Urinary bladder (tissue), 3 donors: ENCODE measurements at regions not wholly inside any gene's neighbourhood (a gene's known extent, or its start where the extent isn't known, plus 50 kb on each side); places are given as distances from the start of the nearest gene placed in this dataset.

Experiments used
- DNase-seq: peaks from one replicate; pipeline ENCODE4 v3.0.0-alpha.2; 2015; ENCODE audit errors: extremely low spot score
- H3K27ac ChIP-seq: one replicate; pipeline ENCODE4 v1.5.1; 2013; ENCODE audit warnings: low read depth, mild to moderate bottlenecking, moderate library complexity
- H3K36me3 ChIP-seq: one replicate; pipeline ENCODE4 v1.6.1; 2013; ENCODE audit warnings: mild to moderate bottlenecking, moderate library complexity; ENCODE audit not compliant: insufficient read depth
- H3K4me1 ChIP-seq: one replicate; pipeline ENCODE4 v1.6.1; 2013; ENCODE audit warnings: mild to moderate bottlenecking, moderate library complexity; ENCODE audit not compliant: insufficient read depth
- H3K4me3 ChIP-seq: one replicate; pipeline ENCODE4 v1.5.1; 2013; ENCODE audit warnings: low read depth, low read length
- WGBS: extraction: QIAGEN DNeasy Blood & Tissue Kit; methylation state at CpG from one replicate; pipeline ENCODE4 v1.1.7; 2013; 5-methylcytosine and 5-hydroxymethylcytosine counted together
- donor health status: healthy with polysubstance abuse.
- donor health status: healthy.

DNA sequence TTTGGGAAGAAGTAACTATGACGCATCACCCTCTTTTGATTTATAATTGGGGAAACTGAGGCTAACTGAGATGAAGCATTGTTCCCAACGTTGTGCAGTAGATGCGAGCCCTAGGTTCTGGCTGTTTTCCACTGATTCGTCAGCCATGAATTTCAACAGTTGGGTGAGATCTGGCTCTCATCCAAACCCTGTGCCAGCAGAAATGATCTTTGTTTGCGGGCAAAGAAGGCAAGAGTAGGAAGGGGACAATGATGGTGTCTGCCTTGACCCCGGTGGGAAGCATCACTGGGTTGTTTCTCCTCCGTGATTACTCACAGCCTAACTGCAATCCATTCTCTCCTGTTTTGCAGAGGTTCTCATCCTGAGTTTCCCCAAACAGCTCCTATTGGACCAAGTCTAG lies 142.3 kb downstream of the MIS18A start:
- 87% methylated on average over 7 of the region's 7 CpGs for WGBS
- Histone ChIP-seq H3K4me3 (no peak overlapping the region), H3K36me3 (no peaks in the 10 kb centered on the region), H3K4me1 (no peaks in the 10 kb centered on the region), H3K27ac (no peak overlapping the region)
- DNase-seq: no peak

DNA sequence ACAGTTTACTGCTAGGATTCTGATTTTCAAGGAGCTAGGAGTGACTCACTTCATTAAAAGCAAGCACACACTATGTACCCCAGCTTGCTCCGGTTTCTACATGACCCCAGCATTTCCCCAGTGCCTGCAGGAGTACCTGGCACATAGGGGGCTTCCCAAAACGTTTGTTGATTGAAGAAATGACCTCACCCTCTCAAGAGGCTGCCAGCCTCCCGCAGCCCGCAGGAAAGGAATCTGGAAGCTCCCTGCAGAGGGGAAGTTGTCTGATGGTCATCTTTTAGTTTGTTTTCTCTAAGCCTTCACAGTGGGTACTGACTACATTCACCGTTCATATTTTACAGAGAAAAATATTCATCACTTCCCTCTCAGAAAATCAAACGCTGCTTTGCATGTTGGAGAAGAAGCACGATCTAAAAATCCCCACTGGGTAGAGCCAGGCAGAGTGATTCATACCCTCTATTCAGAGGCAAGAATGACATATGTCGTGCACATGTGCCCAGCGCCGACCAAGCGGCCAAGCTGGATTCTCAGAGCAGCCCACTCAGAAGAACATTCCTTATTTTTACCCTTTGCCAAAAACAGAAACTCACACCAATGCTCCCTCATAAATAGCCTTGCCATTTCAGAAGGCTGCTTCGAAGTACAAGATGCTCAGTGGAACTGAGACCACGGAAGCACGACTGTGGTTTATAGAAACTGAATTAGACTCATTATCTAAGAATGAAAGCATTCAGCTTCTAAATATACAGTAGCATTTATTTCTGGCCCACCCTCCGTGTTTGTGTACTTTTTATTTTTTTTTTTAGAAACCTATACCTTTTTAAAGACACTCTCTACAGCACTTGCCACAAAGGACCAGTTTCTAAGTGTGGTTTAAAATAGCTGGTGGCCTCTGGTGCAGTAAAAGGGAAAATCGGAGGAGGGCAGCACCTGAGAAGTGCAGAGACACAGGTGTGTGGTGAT lies 143.2 kb downstream of the MIS18A start:
- WGBS: 51% methylated on average over 16 of the region's 16 CpGs
- H3K27ac ChIP-seq: no peak overlapping the region
- no peaks in the 10 kb centered on the region for H3K36me3 ChIP-seq
- no peak overlapping the region for H3K4me3 ChIP-seq
- H3K4me1 ChIP-seq: no peaks in the 10 kb centered on the region
- no peak for DNase-seq

- H3K27ac ChIP-seq: no peak overlapping the region
- H3K36me3 ChIP-seq: no peaks in the 10 kb centered on the region
- DNase-seq: no peak
- no peak overlapping the region for H3K4me3 ChIP-seq
- no peaks in the 10 kb centered on the region for H3K4me1 ChIP-seq
- 54% methylated on average over 11 of the region's 11 CpGs for WGBS
Observed at GRCh38 chr21:32134441-32135130, 144.3 kb downstream of the MIS18A start.

GRCh38 chr21:32132881-32133280 lies 146.0 kb downstream of the MIS18A start:
- no peak for DNase-seq
- Histone ChIP-seq H3K27ac (no peak overlapping the region), H3K36me3 (no peaks in the 10 kb centered on the region), H3K4me1 (no peaks in the 10 kb centered on the region), H3K4me3 (no peak overlapping the region)
- WGBS: 70% methylated on average over 2 of the region's 2 CpGs

DNA sequence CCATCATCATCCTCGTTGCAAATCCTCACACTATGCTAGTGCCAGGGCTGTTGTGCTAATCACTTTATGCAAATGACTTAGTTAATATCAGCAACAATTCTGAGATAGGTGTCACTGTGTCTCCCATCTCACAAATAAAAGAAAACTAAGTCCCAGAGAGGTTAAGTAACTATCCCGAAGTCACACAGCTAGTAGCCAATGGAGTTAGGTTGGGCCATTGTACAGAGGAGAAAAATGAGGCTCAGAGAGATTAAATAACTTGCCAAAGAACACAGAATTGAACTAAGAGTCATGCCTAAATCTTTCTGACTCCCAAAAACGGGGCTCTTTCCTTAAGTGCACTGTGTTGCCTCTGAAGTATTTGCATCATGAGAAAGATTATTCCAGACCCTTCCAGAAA lies 146.4 kb downstream of the MIS18A start:
- no peak overlapping the region for H3K27ac ChIP-seq
- H3K36me3 ChIP-seq: no peaks in the 10 kb centered on the region
- H3K4me3 ChIP-seq: no peak overlapping the region
- WGBS: 84% methylated on average over 3 of the region's 3 CpGs
- H3K4me1 ChIP-seq: no peaks in the 10 kb centered on the region
- no peak for DNase-seq

DNA sequence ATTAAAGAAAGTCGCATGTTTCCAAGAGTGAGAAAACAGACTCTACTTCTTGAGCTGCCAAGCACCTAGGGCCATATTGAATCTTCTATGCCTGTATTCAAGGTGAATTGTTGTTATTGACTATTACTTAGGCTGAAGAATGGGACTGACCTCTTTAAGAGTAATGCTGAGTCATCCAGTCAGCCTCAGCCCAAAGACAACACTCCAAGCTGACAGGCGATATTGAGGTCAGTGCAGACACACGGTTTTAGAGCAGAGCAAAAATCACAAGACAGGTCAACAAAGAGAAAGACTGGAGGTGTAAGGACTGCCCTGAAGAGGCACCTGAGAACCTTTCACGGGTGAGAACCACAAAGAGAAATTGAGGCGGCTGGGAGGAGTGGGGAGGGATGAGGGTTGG lies 146.9 kb downstream of the MIS18A start:
- Histone ChIP-seq H3K36me3 (no peaks in the 10 kb centered on the region), H3K4me3 (no peak overlapping the region), H3K4me1 (no peaks in the 10 kb centered on the region), H3K27ac (no peak overlapping the region)
- 65% methylated on average over 5 of the region's 5 CpGs for WGBS
- no peak for DNase-seq

- Histone ChIP-seq H3K4me3 (no peak overlapping the region), H3K36me3 (no peaks in the 10 kb centered on the region), H3K27ac (no peak overlapping the region), H3K4me1 (no peaks in the 10 kb centered on the region)
- DNase-seq: no peak
- 61% methylated on average over 7 of the region's 7 CpGs for WGBS
Observed at GRCh38 chr21:32131164-32131563, 147.7 kb downstream of the MIS18A start.

DNA sequence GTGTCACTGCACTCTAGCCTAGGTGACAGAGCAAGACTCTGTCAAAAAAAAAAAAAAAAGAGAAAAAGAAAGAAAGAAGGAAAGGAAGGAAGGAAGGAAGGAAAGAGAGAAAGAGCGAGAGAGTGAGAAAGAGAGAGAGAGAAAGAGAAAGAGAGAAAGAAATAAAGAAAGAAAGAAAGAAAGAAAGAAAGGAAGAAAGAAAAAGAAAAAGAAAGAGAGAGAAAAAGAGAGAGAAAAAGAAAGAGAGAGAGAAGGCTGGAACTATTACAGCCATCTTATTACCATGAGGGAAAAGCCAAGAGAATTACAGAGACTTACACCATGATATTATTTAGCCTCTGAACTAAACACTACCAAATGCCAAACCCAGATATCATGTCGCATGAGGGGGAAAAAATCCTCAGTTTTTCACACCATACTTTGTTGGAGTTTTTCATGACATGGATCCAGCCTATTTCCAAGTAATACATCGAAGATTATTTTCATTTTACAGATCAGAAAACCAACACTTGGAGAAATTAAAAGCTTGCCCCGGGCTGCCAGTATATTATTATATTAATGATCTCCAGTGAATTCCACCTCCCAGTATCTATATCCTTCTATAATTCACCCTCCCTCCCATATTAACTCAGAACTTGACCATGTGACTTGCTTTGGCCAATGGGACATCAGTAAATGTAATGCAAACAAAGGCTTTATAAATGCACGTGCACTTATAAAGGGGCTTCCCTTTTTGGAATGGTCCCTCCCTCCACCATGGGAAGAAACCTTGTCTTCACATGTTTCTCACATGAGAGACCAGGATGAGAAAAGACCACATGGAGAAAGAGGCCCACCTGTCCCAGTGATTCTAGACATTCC lies 148.6 kb downstream of the MIS18A start:
- no peak overlapping the region for H3K27ac ChIP-seq
- DNase-seq: no peak
- WGBS: 84% methylated on average over 5 of the region's 5 CpGs
- no peak overlapping the region for H3K4me3 ChIP-seq
- no peaks in the 10 kb centered on the region for H3K4me1 ChIP-seq
- H3K36me3 ChIP-seq: no peaks in the 10 kb centered on the region

- Histone ChIP-seq H3K27ac (no peak overlapping the region), H3K4me3 (no peak overlapping the region), H3K4me1 (no peaks in the 10 kb centered on the region), H3K36me3 (no peaks in the 10 kb centered on the region)
- WGBS: 62% methylated on average over 3 of the region's 3 CpGs
- no peak for DNase-seq
Observed at GRCh38 chr21:32127081-32127480, 151.8 kb downstream of the MIS18A start.

DNA sequence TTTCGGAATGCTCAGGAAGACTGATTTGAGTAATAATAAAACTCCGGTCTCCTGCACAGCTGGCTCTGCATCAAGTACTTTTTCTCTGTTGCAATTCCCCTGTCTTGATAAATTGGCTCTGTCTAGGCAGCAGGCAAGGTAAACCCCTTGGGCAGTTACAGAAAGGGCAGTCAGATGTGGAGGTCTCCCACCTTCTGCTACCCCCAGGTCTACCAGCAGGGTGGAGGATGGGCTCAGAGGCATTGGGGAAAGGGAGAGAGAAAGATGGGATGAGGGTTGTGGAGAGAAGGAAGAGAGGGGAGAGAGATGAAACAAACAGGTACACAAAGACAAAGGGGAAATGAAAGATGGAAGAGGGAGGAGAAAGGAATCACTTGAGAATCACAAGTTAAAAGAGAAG lies 156.8 kb downstream of the MIS18A start:
- H3K27ac ChIP-seq: no peak overlapping the region
- no peak overlapping the region for H3K4me3 ChIP-seq
- DNase-seq: no peak
- no peaks in the 10 kb centered on the region for H3K36me3 ChIP-seq
- WGBS: 89% methylated on average over 2 of the region's 2 CpGs
- no peaks in the 10 kb centered on the region for H3K4me1 ChIP-seq

- WGBS: 90% methylated on average over 3 of the region's 3 CpGs
- no peak for DNase-seq
- H3K4me1 ChIP-seq: no peaks in the 10 kb centered on the region
Observed at GRCh38 chr21:32120230-32120629, 158.6 kb downstream of the MIS18A start.

DNA sequence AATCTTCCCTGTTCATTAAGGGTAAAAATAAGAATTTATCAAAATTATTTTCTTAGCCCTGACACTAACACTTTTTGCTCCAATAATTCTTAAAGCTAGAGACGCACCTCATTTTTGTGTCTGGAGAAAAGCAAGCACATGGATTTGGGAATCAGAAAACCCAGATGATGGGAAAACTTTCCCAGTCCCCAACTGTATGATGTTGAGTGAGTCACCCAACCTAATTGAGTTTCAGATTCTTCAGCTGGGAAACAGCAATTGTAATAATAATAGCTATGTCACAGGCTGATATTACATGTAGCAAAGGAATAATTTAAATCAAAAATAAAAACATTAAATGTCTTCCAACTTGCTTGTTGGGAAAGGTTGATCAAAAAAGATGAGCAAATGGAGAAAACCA lies 159.0 kb downstream of the MIS18A start:
- Histone ChIP-seq H3K4me3 (no peak overlapping the region), H3K27ac (no peak overlapping the region), H3K4me1 (no peaks in the 10 kb centered on the region), H3K36me3 (no peaks in the 10 kb centered on the region)
- 98% methylated on average over 1 of the region's 1 CpG for WGBS
- DNase-seq: no peak

More at GRCh38 chr21:32120230-32120629, 158.6 kb downstream of the MIS18A start:
- H3K36me3 ChIP-seq: no peaks in the 10 kb centered on the region
- no peak overlapping the region for H3K4me3 ChIP-seq
- no peak overlapping the region for H3K27ac ChIP-seq

DNA sequence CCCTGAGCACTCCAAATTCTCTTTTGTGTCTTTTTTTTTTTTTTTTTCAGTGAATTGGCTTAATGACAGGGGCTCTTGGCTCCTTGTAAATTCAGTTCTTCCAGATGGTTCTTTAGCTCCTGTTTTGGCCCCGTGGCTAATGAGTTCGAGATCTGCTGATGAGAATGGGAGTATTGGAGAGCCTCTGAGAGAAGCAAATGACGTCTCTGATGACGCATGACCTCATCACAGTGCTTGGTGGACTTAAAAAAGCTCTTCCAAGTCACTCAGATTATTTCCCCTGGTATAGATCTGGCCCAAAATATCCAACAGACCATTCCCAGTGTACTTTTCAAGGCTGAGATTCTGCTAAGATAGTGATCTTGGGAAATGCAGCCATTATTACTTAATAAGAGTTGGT lies 159.5 kb downstream of the MIS18A start:
- no peak for DNase-seq
- Histone ChIP-seq H3K36me3 (no peaks in the 10 kb centered on the region), H3K4me1 (no peaks in the 10 kb centered on the region), H3K27ac (no peak overlapping the region), H3K4me3 (no peak overlapping the region)
- 60% methylated on average over 4 of the region's 4 CpGs for WGBS
